ENCODE measurements at regions not wholly inside any gene's neighbourhood (a gene's known extent, or its start where the extent isn't known, plus 50 kb on each side); places are given as distances from the start of the nearest gene placed in this dataset.

- TF ChIP-seq CTCF (IDR thresholded peaks at IDR 0.05) (no peak), POLR2AphosphoS5 (IDR thresholded peaks at IDR 0.05) (no peak)
Observed at GRCh38 chr20:56949318-56949717, 317.1 kb downstream of the BMP7 start.

Measured in suprapubic skin (tissue), 3 donors.